Natural killer cell treated with Interleukin-12 subunit alpha and Interleukin-12 subunit beta and Interleukin-15 and Interleukin-18, amount 100 ng/mL, for 72 hours (primary cell): ENCODE measurements at regions not wholly inside any gene's neighbourhood (a gene's known extent, or its start where the extent isn't known, plus 50 kb on each side); places are given as distances from the start of the nearest gene placed in this dataset.
"Not testable (repeated sequence)": the region's sequence is repeated elsewhere in the genome, so short reads cannot be mapped to it uniquely, and the experiment has no call there.

Experiments used
- ATAC-seq, 2 donors: fragments of 150-1000 bp; cut with Tn5 transposase in 1 of 2; sonication (Bioruptor Pico), chemical (Tn5 transposase) in 1 of 2; 2 replicates each; pipeline ENCODE4 v1.10.0; 2021
- DNase-seq: peaks from one replicate; pipeline ENCODE4 v3.0.0; 2022; ENCODE audit warnings: low spot score
- H3K27ac Mint-ChIP-seq, 2 donors: 1 replicate in 1 of 2; 2 replicates in 1 of 2; pipeline ENCODE4 v1.8.0; 2022; ENCODE audit warnings: mixed read lengths in 2 of 2, mild to moderate bottlenecking in 1 of 2, moderate library complexity in 1 of 2
- H3K27me3 Mint-ChIP-seq, 2 donors: 1 replicate in 1 of 2; 2 replicates in 1 of 2; pipeline ENCODE4 v1.8.0; 2022; ENCODE audit warnings: mixed read lengths in 2 of 2
- H3K36me3 Mint-ChIP-seq: one replicate; pipeline ENCODE4 v1.8.0; 2022; ENCODE audit warnings: mixed read lengths
- H3K4me1 Mint-ChIP-seq, 2 donors: 1 replicate in 1 of 2; 2 replicates in 1 of 2; pipeline ENCODE4 v1.8.0; 2022; ENCODE audit warnings: low read depth in 2 of 2, mixed read lengths in 2 of 2, mild to moderate bottlenecking in 1 of 2
- H3K4me3 Mint-ChIP-seq: one replicate; pipeline ENCODE4 v1.8.0; 2022; ENCODE audit warnings: mixed read lengths
- H3K9me3 Mint-ChIP-seq: 2 replicates; pipeline ENCODE4 v1.8.0; 2022; ENCODE audit warnings: mixed read lengths

- ATAC-seq (no peak), DNase-seq (no peak)
- peaks cover 34% of the 10 kb centered on the region for H3K36me3 Mint-ChIP-seq
- H3K27me3 Mint-ChIP-seq: peaks cover 2 to 7% of the 10 kb centered on the region in 2 donors
- no peak overlapping the region for H3K27ac Mint-ChIP-seq
- H3K4me1 Mint-ChIP-seq: no peaks in the 10 kb centered on the region
- peaks cover 34% of the 10 kb centered on the region for H3K9me3 Mint-ChIP-seq
- H3K4me3 Mint-ChIP-seq: no peak overlapping the region
Observed at GRCh38 chr5:153939101-153939500, 99.6 kb downstream of the FAM114A2 start.

- H3K4me3 Mint-ChIP-seq: no peak overlapping the region
- H3K27ac Mint-ChIP-seq: no peak overlapping the region
- H3K4me1 Mint-ChIP-seq: no peaks in the 10 kb centered on the region
- H3K36me3 Mint-ChIP-seq: peaks cover 34% of the 10 kb centered on the region
- peaks cover 2 to 7% of the 10 kb centered on the region in 2 donors for H3K27me3 Mint-ChIP-seq
- H3K9me3 Mint-ChIP-seq: peaks cover 34% of the 10 kb centered on the region
- ATAC-seq (no peak), DNase-seq (no peak)
Observed at GRCh38 chr5:153938191-153938842, 100.4 kb downstream of the FAM114A2 start.

DNA sequence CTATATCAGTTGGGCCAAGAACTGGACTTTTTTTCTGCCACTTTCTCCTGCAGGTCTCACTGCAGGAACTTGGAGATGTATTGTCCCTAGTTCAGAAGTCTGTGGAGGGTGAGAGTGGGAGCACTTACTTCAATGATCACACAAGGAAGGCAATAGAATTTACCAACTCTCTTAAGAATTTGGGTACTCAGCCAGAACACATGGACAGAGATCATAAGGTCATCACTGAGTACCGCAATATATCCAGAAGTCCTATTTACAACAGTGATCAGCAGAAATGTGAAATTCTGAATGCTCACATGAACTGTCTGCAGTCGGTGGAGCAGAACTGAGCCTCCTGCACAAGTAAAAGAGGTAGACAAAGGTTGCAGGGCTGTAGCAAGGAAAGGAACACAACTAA is 101.0 kb downstream of the FAM114A2 start:
- no peak for ATAC-seq
- Mint-ChIP-seq H3K27ac (no peak overlapping the region), H3K36me3 (peaks cover 34% of the 10 kb centered on the region), H3K9me3 (peaks cover 31% of the 10 kb centered on the region), H3K27me3 (peaks cover 2 to 7% of the 10 kb centered on the region in 2 donors), H3K4me1 (no peaks in the 10 kb centered on the region), H3K4me3 (no peak overlapping the region)
- DNase-seq: no peak

- H3K4me1 Mint-ChIP-seq, DNase-seq, H3K27ac Mint-ChIP-seq, H3K27me3 Mint-ChIP-seq, ATAC-seq, H3K4me3 Mint-ChIP-seq: not testable (repeated sequence)
- Mint-ChIP-seq H3K36me3 (peaks cover 15% of the 10 kb centered on the region), H3K9me3 (peaks cover 13% of the 10 kb centered on the region)
Observed at GRCh38 chr5:153935151-153935550, 103.6 kb downstream of the FAM114A2 start.

DNA sequence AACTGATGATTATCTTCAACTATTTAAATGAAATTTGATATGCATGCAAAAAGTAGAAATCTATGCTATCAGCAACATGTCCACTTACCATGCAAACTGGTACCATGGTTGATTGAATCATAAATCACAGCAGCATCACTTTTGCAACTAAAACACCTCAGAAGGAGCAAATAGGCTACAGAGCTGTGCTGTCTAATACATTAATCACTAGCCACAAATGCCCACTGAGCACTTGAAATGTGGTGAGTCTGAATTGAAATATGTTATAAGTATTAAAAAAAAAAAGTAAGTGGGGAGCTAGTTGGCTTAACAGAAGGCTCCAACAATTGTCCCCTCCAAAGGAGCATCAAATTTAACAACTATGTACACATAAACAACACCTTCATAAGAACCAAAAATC is 112.5 kb downstream of the FAM114A2 start:
- H3K4me3 Mint-ChIP-seq: no peak overlapping the region
- ATAC-seq (no peak), DNase-seq (no peak)
- no peaks in the 10 kb centered on the region for H3K36me3 Mint-ChIP-seq
- H3K27me3 Mint-ChIP-seq: peaks cover 20 to 46% of the 10 kb centered on the region in 2 donors
- no peak overlapping the region for H3K27ac Mint-ChIP-seq
- H3K9me3 Mint-ChIP-seq: no peaks in the 10 kb centered on the region
- no peaks in the 10 kb centered on the region for H3K4me1 Mint-ChIP-seq

- peaks cover 13% of the 10 kb centered on the region for H3K36me3 Mint-ChIP-seq
- H3K9me3 Mint-ChIP-seq: peaks cover 4% of the 10 kb centered on the region
- DNase-seq: no peak
- H3K4me3 Mint-ChIP-seq: no peak overlapping the region
- no peaks in the 10 kb centered on the region for H3K4me1 Mint-ChIP-seq
- H3K27me3 Mint-ChIP-seq: peaks cover 17 to 41% of the 10 kb centered on the region in 2 donors
- ATAC-seq: no peak
- no peak overlapping the region for H3K27ac Mint-ChIP-seq
Observed at GRCh38 chr5:153919161-153919560, 119.5 kb downstream of the FAM114A2 start.

DNA sequence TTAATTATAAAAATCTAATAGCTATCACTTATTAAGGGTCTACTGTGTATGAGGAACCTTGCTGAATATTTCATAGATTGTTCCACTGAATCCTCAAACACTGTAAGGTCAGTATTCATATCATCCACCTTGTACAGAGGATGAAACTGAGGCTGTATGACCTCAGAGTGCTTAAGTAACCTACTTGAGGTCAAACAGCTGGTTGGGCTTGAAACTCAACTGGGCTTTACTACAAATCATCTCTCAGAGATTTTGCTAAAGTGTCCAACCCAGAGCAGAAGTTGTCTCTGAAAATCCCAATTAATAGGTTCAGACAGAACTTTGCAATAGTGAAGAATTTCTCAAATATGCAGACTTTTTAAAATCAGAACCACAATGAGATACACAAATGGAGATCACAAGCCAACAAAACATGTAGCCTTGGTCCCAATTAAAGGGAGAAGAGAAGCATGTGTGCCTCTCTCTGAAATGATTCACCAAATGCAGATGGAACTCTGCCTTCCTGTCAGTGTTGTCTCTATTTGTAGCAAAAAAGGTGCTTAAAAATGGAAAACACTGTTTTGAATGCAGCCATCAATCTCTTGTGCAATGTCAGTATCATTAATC is 131.4 kb downstream of the FAM114A2 start:
- Mint-ChIP-seq H3K4me1 (no peaks in the 10 kb centered on the region), H3K27ac (no peak overlapping the region), H3K27me3 (peaks cover 0 to 2% of the 10 kb centered on the region in 2 donors), H3K36me3 (no peaks in the 10 kb centered on the region), H3K4me3 (no peak overlapping the region), H3K9me3 (no peaks in the 10 kb centered on the region)
- no peak for ATAC-seq
- no peak for DNase-seq

- peaks cover 0 to 2% of the 10 kb centered on the region in 2 donors for H3K27me3 Mint-ChIP-seq
- no peak overlapping the region for H3K27ac Mint-ChIP-seq
- H3K9me3 Mint-ChIP-seq: no peaks in the 10 kb centered on the region
Observed at GRCh38 chr5:153905219-153905618, 133.5 kb downstream of the FAM114A2 start.

DNA sequence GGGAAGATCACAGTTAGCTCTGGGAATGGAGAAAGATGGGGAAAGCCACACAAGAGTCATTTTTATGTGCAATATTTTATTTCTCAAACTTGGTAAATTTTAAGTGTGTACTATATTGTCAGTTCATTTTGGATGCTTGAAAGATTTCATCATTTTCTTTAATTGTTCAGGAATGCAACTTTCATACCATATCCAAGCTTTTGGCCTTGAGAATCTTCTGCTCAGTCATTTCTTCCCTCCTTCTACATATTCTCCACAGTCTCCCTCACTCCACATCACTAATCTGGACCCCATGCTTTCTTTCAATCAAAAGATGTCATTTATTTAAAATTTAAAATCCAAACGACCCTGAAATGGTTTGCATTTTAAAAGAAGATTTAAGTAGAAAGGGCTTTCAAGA is 135.4 kb downstream of the FAM114A2 start:
- H3K36me3 Mint-ChIP-seq: no peaks in the 10 kb centered on the region
- DNase-seq (no peak), ATAC-seq (no peak)
- no peaks in the 10 kb centered on the region for H3K4me1 Mint-ChIP-seq
- H3K4me3 Mint-ChIP-seq: no peak overlapping the region
- H3K27ac Mint-ChIP-seq: no peak overlapping the region
- H3K9me3 Mint-ChIP-seq: no peaks in the 10 kb centered on the region
- H3K27me3 Mint-ChIP-seq: peaks cover 4 to 9% of the 10 kb centered on the region in 2 donors

More at GRCh38 chr5:153905219-153905618, 133.5 kb downstream of the FAM114A2 start:
- no peak for DNase-seq
- ATAC-seq: no peak
- Mint-ChIP-seq H3K4me3 (no peak overlapping the region), H3K4me1 (no peaks in the 10 kb centered on the region), H3K36me3 (no peaks in the 10 kb centered on the region)

GRCh38 chr5:153902016-153902415 is 136.7 kb downstream of the FAM114A2 start:
- Mint-ChIP-seq H3K4me1 (no peaks in the 10 kb centered on the region), H3K4me3 (no peak overlapping the region), H3K27ac (no peak overlapping the region), H3K27me3 (peaks cover 10 to 20% of the 10 kb centered on the region in 2 donors), H3K36me3 (no peaks in the 10 kb centered on the region), H3K9me3 (no peaks in the 10 kb centered on the region)
- DNase-seq (no peak), ATAC-seq (no peak)

DNA sequence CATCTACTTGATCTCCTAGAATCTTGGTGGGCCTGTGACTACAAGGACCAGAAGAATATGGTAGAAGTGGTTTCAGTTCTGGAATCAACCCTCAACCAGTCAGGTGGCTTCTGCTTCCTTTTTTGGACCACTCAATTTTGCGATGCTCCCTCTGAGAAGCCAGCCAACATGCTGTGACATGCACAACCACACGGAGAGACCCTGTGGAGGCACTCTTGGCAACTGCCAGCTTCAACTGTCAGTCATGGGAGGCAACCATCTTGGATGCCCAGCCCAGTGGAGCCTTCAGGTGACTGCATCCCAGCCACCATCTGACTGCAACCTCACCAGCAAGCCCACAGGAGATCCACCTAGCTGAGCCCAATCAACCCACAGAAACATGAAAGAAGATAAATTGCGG is 137.3 kb downstream of the FAM114A2 start:
- Mint-ChIP-seq H3K4me3 (no peak overlapping the region), H3K27me3 (peaks cover 10 to 20% of the 10 kb centered on the region in 2 donors), H3K4me1 (no peaks in the 10 kb centered on the region), H3K36me3 (no peaks in the 10 kb centered on the region), H3K9me3 (no peaks in the 10 kb centered on the region), H3K27ac (no peak overlapping the region)
- DNase-seq (no peak), ATAC-seq (no peak)

DNA sequence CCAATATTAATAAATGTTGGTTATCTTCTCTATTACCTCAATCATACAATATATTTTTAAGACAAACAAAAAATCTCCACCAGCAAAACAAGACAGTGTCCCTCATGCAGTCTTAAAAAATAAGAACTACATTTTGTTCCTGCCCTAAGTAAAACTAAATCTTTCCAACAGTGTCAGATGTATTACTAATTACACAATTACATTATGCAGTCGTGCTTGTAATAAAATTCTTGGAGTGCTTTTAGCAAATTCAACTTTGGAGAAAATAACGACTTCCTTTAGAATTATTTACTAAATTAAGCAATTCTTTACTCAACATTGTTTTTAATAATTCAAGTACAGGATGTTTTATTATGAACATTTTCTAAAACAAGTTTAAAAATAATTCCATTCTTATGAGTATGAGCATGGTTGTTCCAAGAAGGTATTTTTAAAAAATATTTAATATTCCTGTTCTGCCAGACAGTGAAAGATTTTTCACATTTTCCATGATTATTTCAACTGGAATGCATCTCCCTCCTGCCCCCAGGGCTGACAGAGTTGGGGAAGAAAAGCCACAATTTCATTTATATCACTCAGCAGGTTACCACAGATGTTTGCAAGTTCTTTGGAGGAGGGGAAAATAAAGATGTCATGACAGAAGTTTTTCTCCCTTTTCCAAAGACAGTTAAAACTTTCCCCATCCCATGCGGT is 137.9 kb downstream of the FAM114A2 start:
- DNase-seq: no peak
- no peak for ATAC-seq
- no peaks in the 10 kb centered on the region for H3K9me3 Mint-ChIP-seq
- no peaks in the 10 kb centered on the region for H3K4me1 Mint-ChIP-seq
- no peak overlapping the region for H3K27ac Mint-ChIP-seq
- peaks cover 10 to 21% of the 10 kb centered on the region in 2 donors for H3K27me3 Mint-ChIP-seq
- no peak overlapping the region for H3K4me3 Mint-ChIP-seq
- no peaks in the 10 kb centered on the region for H3K36me3 Mint-ChIP-seq

- no peak for ATAC-seq
- no peaks in the 10 kb centered on the region for H3K9me3 Mint-ChIP-seq
- no peak overlapping the region for H3K4me3 Mint-ChIP-seq
- H3K27ac Mint-ChIP-seq: no peak overlapping the region
- peaks cover 12 to 28% of the 10 kb centered on the region in 2 donors for H3K27me3 Mint-ChIP-seq
- H3K36me3 Mint-ChIP-seq: no peaks in the 10 kb centered on the region
- no peak for DNase-seq
- H3K4me1 Mint-ChIP-seq: no peaks in the 10 kb centered on the region
Observed at GRCh38 chr5:153899746-153900145, 139.0 kb downstream of the FAM114A2 start.

DNA sequence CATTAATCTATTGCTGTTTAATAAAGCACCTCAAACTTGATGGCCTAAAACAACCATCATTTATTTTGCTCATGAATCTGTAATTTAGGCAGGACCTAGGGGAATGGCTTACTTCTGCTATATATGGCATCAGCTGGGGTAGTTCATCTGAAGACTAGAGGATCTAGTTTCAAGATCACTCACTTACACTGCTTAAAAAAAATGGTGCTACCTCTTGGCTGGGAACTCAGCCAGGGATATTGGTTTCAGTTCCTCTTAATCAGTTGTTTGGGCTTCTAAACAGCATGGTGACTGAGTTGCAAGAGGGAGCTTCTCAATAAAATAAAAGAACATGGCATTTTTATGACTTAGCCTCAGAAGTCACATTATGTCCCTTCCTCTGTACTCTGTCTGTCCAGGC is 142.0 kb downstream of the FAM114A2 start:
- H3K4me1 Mint-ChIP-seq: no peaks in the 10 kb centered on the region
- H3K36me3 Mint-ChIP-seq: no peaks in the 10 kb centered on the region
- DNase-seq: no peak
- H3K9me3 Mint-ChIP-seq: no peaks in the 10 kb centered on the region
- no peak overlapping the region for H3K4me3 Mint-ChIP-seq
- no peak for ATAC-seq
- peaks cover 13 to 28% of the 10 kb centered on the region in 2 donors for H3K27me3 Mint-ChIP-seq
- H3K27ac Mint-ChIP-seq: no peak overlapping the region
